ENCODE measurements at regions not wholly inside any gene's neighbourhood (a gene's known extent, or its start where the extent isn't known, plus 50 kb on each side); places are given as distances from the start of the nearest gene placed in this dataset.

DNA sequence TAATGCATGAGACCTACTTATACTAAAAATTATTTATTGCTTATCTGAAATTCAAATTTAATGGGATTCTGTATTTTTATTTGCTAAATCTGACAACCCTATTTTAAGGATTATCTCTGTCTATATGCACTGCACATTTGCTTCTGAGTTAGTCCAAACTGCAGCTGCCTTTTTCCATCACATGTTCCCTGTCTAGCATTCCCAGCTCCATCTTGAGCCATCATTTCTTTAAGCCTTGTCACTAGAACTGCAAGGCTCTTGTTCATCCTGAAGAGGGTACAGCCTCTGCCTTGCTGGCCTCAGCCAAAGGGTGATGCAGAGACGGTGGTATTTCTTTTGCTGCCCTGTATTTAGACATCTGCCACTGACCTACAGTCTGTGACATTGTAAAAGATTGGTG, 125.8 kb upstream of the STT3B start:
- Histone ChIP-seq H3K4me1 (no peaks in the 10 kb centered on the region), H3K27me3 (no peaks in the 10 kb centered on the region), H3K4me3 (no peak overlapping the region), H3K36me3 (ENCODE audit: low read depth, missing control alignments) (no peaks in the 10 kb centered on the region), H3K9me3 (no peaks in the 10 kb centered on the region), H3K27ac (no peak overlapping the region)
- no peak for DNase-seq
- TF ChIP-seq POLR2A (IDR thresholded peaks at IDR 0.05), result no peak
- TF ChIP-seq, protein P1, sequence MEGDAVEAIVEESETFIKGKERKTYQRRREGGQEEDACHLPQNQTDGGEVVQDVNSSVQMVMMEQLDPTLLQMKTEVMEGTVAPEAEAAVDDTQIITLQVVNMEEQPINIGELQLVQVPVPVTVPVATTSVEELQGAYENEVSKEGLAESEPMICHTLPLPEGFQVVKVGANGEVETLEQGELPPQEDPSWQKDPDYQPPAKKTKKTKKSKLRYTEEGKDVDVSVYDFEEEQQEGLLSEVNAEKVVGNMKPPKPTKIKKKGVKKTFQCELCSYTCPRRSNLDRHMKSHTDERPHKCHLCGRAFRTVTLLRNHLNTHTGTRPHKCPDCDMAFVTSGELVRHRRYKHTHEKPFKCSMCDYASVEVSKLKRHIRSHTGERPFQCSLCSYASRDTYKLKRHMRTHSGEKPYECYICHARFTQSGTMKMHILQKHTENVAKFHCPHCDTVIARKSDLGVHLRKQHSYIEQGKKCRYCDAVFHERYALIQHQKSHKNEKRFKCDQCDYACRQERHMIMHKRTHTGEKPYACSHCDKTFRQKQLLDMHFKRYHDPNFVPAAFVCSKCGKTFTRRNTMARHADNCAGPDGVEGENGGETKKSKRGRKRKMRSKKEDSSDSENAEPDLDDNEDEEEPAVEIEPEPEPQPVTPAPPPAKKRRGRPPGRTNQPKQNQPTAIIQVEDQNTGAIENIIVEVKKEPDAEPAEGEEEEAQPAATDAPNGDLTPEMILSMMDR (IDR thresholded peaks at IDR 0.05), result no peak
- 86 to 91% methylated on average over 1 of the region's 1 CpG for WGBS, 2 donors
- intact Hi-C loops (cut with DNase I; ENCODE audit: low total_unique reads), result no loop called here

DNA sequence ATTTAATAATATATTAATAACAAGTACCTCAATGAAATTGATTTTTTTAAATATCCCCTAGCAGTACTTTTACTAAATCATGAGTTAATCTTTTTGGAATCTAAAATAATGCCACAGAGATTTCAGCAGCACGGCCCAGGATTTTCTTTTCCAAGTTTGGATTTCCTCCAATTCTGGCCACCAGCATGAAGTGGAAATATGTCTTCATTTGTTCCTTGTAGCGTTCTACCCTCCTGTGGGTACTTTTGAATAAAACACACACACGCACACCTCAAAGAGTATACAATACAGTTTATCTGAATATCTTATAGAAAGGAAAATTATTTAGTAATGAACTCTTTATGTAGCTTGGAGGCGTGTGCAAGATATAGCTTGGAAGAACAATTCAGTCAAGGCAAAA, 125.1 kb upstream of the STT3B start:
- H3K27me3 ChIP-seq, result no peaks in the 10 kb centered on the region
- no peak overlapping the region for H3K27ac ChIP-seq
- no peak overlapping the region for H3K4me3 ChIP-seq
- no peaks in the 10 kb centered on the region for H3K36me3 ChIP-seq (ENCODE audit: low read depth, missing control alignments)
- H3K4me1 ChIP-seq, result no peaks in the 10 kb centered on the region
- TF ChIP-seq POLR2A (IDR thresholded peaks at IDR 0.05), result no peak
- TF ChIP-seq, protein P1 (IDR thresholded peaks at IDR 0.05), result no peak
- intact Hi-C loops (cut with DNase I; ENCODE audit: low total_unique reads), result no loop called here
- 82 to 88% methylated on average over 4 of the region's 4 CpGs for WGBS, 2 donors
- no peak for DNase-seq
- no peaks in the 10 kb centered on the region for H3K9me3 ChIP-seq

DNA sequence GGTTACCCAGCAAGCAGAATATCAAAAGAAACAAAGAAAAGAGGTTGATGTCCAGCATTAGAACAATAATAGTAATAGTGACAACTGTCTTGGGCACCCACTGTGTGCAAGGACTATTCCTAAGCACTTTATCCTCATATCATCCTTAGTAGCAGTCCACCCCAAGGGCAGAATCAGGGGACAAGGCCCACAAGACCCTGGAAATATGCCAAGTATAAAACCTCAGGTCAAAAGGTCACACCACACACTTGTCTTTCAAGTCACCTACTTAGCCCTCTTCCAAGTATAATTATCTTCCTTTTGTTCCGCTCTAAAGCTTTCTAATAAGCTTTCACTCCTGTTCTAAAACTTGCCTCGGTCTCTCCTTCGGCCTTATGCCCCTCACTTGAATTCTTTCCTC, 124.0 kb upstream of the STT3B start:
- no peak for DNase-seq
- H3K4me3 ChIP-seq, result no peak overlapping the region
- H3K4me1 ChIP-seq, result no peaks in the 10 kb centered on the region
- TF ChIP-seq, protein P1 (IDR thresholded peaks at IDR 0.05), result no peak
- no peak for TF ChIP-seq POLR2A (IDR thresholded peaks at IDR 0.05)
- intact Hi-C loops (cut with DNase I; ENCODE audit: low total_unique reads), result no loop called here
- H3K9me3 ChIP-seq, result no peaks in the 10 kb centered on the region
- H3K36me3 ChIP-seq (ENCODE audit: low read depth, missing control alignments), result no peaks in the 10 kb centered on the region
- no peaks in the 10 kb centered on the region for H3K27me3 ChIP-seq
- WGBS, 2 donors, result 97 to 98% methylated on average over 3 of the region's 3 CpGs
- H3K27ac ChIP-seq, result no peak overlapping the region

DNA sequence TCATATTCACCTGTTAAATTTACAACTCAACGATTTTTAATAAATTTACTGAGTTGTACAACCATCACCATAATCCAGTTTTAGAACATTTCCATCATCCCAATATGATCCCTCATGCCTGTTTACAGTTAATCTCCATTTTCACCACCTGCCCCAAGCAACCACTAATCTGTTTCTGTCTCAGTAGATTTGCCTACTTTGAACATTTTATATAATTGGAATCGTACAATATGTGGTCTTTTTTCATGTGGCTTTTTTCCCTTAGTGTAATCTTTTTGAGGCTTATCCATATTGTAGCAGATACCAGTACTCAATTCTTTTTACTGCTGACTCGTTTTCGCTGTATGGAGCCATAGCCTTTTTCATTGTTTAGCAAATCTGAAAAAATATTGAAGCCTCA, 123.3 kb upstream of the STT3B start:
- DNase-seq, result no peak

DNA sequence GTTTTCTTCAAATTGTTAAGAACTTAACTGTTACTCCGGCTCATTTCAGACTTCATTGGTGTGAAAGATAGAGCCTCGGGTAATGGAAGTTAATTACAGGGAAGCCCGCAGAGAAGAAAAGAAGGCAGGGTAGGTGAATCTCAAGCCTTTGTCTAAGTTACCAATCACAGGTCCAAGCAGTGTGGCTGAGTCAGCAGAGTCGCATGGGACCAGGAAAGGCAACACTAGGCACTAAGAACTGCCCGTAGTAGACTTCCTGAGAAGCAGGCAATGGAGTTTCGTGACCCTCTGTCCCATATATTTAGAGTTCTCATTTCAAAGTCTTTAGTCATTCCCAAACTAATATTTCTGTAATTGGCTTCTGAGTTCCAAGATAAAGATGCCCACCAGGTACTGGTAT, 122.9 kb upstream of the STT3B start:
- Histone ChIP-seq H3K9me3 (no peaks in the 10 kb centered on the region), H3K4me3 (no peak overlapping the region), H3K27ac (no peak overlapping the region), H3K4me1 (no peaks in the 10 kb centered on the region), H3K36me3 (ENCODE audit: low read depth, missing control alignments) (no peaks in the 10 kb centered on the region), H3K27me3 (no peaks in the 10 kb centered on the region)
- TF ChIP-seq, protein P1 (IDR thresholded peaks at IDR 0.05), result no peak
- TF ChIP-seq POLR2A (IDR thresholded peaks at IDR 0.05), result no peak
- intact Hi-C loops (cut with DNase I; ENCODE audit: low total_unique reads), result no loop called here
- 89 to 92% methylated on average over 6 of the region's 6 CpGs for WGBS, 2 donors
- DNase-seq, result no peak

More for the DNA sequence above, 123.3 kb upstream of the STT3B start:
- Histone ChIP-seq H3K27me3 (no peaks in the 10 kb centered on the region), H3K9me3 (no peaks in the 10 kb centered on the region), H3K27ac (no peak overlapping the region), H3K4me3 (no peak overlapping the region), H3K4me1 (no peaks in the 10 kb centered on the region), H3K36me3 (ENCODE audit: low read depth, missing control alignments) (no peaks in the 10 kb centered on the region)
- intact Hi-C loops (cut with DNase I; ENCODE audit: low total_unique reads), result no loop called here
- 91 to 93% methylated on average over 4 of the region's 4 CpGs for WGBS, 2 donors
- TF ChIP-seq, protein P1 (IDR thresholded peaks at IDR 0.05), result no peak
- no peak for TF ChIP-seq POLR2A (IDR thresholded peaks at IDR 0.05)
